ENCODE measurements at regions not wholly inside any gene's neighbourhood (a gene's known extent, or its start where the extent isn't known, plus 50 kb on each side); places are given as distances from the start of the nearest gene placed in this dataset.
A peak's percentile ranks its signal among the peaks of the same experiment; 100 is the strongest.
"Not testable (repeated sequence)": the region's sequence is repeated elsewhere in the genome, so short reads cannot be mapped to it uniquely, and the experiment has no call there.

DNA sequence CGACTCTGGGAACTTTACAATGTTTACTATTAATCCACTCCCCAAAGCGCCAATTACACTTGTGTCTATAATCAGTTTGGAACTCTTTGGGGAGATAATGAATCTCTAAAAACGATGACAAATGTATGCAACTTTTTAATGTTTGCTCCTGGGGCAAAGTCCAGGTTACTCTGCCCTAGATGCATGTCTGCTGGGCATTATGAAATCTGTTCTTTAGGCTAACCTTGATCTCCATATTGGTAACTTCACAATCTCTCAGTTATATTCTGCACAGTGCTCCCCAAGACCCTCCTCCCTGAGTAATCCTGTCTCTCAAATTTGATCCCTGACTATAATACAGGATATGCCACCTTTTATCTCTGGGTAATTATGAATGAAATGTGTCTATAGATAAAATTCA is 152.2 kb upstream of the TRPM3 start:
- DNase-seq, result no peak

DNA sequence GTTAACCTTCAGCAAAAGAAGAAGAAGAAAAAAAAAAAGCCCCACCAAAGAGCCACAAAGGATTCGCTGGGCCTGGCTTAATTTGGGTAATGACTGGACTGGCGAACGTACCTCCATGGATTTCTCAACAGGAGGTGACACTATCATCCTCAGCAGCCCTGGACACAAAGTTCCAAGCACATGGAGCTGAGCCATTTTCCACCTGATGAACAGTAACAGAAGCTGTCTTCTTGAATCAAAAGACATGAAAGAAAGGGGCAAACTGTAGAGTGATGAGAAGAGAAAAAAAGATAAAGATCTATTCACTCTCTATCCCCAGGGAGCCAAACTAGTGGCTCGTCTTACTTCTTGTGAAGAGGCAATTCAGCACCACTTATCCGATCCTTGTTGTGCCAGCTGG is 150.2 kb upstream of the TRPM3 start:
- no peak for DNase-seq

DNA sequence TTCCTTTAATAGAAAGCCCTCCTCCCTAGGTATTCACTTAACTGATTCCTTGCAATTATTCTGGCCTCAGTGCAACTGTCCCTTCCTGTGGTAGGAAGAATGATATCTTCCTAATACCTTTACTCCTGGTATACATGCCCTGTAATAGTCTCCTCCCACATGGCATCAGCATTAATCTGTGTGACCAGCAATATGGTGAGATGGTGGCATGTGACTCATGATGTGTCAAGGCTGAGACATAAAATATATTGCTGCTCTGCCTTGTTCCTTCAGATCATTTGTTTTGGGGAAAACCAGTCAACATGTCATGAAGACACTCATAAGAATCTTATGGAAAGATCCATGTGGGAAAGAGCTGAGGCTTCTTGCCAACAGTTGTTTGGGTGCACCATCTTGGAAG is 149.1 kb upstream of the TRPM3 start:
- DNase-seq, result no peak

GRCh38 chr9:71269859-71270258 is 148.4 kb upstream of the TRPM3 start:
- DNase-seq, result no peak

- DNase-seq, result no peak
Observed at GRCh38 chr9:71268871-71269635, 147.6 kb upstream of the TRPM3 start.

DNA sequence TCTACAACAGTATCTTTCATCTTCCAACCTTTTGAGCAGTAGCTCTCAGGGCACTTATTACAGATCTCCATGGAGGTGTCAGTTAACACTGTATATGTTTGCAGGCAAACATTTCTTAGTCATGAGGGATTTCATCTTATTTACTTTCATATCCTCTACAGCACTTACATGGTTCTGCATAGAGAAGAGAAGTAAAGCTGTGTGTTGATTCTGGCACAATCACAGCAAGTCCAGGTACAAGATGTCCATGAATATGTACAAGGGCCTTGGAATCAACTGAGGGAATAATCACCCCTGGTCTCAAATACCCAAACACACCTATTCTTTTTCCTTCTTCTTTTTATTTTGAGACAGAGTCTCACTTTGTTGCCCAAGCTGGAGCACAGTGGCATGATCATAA is 142.0 kb upstream of the TRPM3 start:
- no peak for DNase-seq

- DNase-seq, result not testable (repeated sequence)
Observed at GRCh38 chr9:71260419-71260818, 139.0 kb upstream of the TRPM3 start.

- no peak for DNase-seq
Observed at GRCh38 chr9:71254592-71255277, 133.3 kb upstream of the TRPM3 start.

GRCh38 chr9:71253011-71253410 is 131.6 kb upstream of the TRPM3 start:
- no peak for DNase-seq

- DNase-seq, result no peak
Observed at GRCh38 chr9:71250581-71250980, 129.2 kb upstream of the TRPM3 start.

- peak; percentile 73 for DNase-seq
Observed at GRCh38 chr9:71249729-71250317, 128.4 kb upstream of the TRPM3 start.

GRCh38 chr9:71245651-71246050 is 124.2 kb upstream of the TRPM3 start:
- no peak for DNase-seq

DNA sequence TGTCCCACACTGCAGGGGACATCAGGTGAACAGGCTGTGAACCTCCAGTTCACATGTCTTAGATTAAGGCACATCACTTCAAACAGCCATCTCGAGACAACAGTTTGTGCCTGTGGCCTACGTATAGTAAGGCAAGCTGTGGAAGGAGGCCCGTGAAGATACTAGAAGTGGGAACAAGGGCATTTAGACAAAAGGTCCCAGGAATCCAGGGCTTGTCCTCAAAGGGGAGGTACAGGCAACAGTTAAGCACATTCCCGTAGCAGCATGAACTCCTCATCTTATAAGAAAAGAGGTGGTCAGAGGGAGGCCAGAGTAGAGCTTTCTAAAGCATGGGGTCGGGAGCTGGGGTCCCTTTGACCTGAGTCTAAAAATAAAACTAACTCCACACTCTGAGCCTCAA is 122.5 kb upstream of the TRPM3 start:
- DNase-seq, result no peak

DNA sequence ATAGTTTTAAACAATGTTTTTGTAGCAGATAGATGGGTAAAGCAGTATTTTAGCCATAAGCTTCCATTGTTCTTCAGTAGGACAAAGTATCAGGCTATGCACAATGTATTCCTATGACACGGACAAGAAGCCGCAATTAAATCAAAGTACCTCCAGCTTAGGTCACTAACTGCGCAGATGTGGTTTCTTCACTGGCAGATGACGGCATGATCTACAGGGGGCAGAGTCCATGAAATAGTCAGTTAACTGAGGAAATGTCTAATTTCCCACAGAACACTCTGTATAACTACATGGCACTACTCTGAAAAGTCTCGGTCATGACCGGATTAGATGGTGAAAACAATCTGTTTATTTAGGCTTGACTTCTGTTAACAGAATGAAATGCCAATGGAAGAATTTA is 120.7 kb upstream of the TRPM3 start:
- no peak for DNase-seq

DNA sequence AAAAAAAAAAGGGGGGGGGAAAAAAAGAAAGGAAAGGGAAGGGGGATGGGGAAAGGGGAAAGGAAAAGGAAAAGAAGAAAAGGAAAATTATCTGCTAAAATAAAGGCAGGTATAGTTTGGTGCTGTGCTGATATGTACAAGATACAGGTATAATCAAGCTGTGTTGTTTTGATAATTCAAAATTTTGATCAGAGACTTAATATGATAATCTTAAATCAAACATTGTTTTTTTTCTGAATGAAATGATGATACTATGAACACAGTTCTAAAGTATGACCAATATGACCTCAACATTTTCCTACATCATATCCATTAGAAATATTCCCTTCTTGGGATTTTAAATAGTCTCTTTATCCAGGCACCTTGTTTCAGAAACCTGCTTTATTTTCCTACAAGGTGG is 115.6 kb upstream of the TRPM3 start:
- DNase-seq, result no peak

- DNase-seq, result no peak
Observed at GRCh38 chr9:71233646-71234045, 112.2 kb upstream of the TRPM3 start.

DNA sequence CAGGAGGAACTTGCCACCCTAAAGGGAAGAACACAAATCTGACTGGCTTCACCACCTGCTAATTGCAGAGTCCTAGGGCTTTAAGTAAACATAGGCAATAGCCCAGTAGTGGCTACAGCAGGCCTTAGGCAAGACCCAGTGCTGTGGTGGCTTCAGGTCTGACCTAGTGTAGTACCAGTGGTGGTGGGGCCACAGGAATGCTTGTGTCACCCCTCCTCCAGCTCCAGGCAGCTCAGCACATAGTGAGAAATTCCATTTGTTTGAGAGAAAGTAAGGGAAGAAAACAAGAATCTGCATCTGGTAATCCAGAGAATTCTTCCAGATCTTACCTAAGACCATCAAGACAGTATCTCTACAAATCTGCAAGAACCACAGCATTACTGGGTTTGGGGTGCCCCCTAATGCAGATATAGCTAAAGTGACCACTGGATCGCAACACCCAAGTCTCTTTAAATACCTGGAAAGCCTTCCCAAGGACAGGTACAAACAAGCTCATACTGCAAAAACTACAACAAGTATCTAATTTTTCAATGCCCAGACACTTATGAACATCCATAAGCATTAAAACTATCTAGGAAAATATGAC is 102.6 kb upstream of the TRPM3 start:
- no peak for DNase-seq

DNA sequence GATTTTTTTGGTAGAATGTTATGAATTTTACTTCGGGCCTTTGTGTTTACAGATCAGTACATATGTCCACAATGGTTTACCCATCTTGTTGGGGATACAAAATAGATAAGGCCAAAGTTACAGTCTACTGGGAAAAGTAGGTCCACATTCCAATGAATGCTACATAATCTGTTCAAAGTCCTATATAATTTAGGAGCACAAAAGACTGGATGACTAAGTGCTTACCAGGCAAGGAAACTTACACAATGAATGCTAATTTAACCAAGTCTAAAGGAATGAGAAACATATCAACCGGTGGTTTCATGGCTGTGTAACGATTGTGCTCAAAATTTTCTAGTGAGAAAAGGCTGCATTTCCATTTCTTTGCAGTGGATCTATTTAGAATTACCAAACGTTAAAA is 97.4 kb upstream of the TRPM3 start:
- no peak for DNase-seq

DNA sequence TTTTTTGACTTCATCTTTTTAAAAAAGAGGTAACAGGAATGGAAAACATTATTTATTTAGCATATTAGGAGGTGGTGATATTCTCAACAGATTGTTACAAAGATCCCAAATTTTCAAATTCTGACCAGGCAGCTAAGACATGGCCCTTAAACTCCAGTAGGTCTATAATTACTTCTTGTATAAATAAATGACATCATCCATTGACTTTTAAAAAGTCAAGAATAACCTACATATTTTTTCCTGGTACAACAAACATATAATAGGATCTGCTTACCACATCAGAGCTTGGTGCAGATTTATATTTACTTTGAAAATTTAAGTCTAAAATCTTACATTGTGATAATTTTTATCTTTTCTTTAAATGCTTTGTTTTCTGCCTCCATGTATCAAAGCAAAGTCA is 92.2 kb upstream of the TRPM3 start:
- no peak for DNase-seq

- no peak for DNase-seq
Observed at GRCh38 chr9:71210326-71210725, 88.9 kb upstream of the TRPM3 start.

DNA sequence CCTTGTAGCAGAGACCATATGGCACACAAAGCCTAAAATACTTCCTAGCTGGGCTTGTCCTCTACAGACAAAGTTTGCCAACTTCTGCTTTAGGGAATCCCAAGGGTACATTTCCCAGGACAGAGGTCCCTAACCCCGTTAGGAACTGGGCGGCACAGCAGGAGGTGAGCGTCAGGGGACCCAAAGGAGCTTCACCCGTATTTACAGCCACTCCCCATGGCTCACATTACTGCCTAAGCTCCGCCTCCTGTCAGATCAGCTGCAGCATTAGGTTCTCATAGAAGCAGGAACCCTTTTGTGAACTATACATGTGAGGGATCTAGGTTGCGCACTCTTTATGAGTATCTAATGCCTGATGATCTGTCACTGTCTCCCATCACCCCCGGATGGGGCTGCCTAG is 88.5 kb upstream of the TRPM3 start:
- DNase-seq, result no peak

DNA sequence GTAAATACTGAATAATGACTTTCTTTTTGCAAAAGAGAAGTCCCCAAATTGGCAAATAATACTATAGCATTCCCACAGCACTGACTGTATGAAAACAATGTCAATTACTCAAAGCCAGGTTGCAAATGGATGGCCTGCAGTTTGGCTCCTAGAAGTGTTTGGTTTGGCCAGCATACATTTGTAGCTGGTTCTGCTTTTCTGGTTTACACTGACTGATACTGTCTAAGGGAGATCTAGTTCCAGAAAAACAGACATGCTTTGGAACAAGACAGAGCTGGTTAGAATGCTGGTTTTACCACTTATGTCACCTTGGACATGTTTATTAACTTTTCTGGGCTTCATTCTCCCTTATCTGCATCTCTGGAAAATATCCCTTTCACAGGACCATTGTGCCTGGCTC is 81.5 kb upstream of the TRPM3 start:
- DNase-seq, result no peak

GRCh38 chr9:71191708-71192107 is 70.3 kb upstream of the TRPM3 start:
- DNase-seq, result no peak
